ENCODE measurements at regions not wholly inside any gene's neighbourhood (a gene's known extent, or its start where the extent isn't known, plus 50 kb on each side); places are given as distances from the start of the nearest gene placed in this dataset.

GRCh38 chr11:8332891-8333290 lies 69.2 kb upstream of the LMO1 start:
- DNase-seq (ENCODE audit: extremely low read depth in 1 of 4, low spot score in 3 of 4): no peak
- Histone ChIP-seq H3K27ac (ENCODE audit: extremely low read depth, low read depth, low read length) (no peak overlapping the region), H3K27me3 (ENCODE audit: control insufficient read depth in 2 of 2, insufficient read depth in 2 of 2, low read length in 2 of 2) (peaks cover 0 to 54% of the 10 kb centered on the region in 2 experiments; a peak in 3 of 5 replicates), H2AFZ (ENCODE audit: low read depth, low read length) (no peak overlapping the region), H3K36me3 (ENCODE audit: control insufficient read depth, insufficient read depth, low read length) (no peaks in the 10 kb centered on the region), H3K79me2 (ENCODE audit: control insufficient read depth, insufficient read depth, low read length) (no peaks in the 10 kb centered on the region), H3K9me1 (ENCODE audit: control insufficient read depth, insufficient read depth, low read length) (no peaks in the 10 kb centered on the region), H3K4me1 (replicated peaks in 1 of 2; ENCODE audit: control insufficient read depth in 2 of 2, insufficient read depth in 2 of 2, low read length in 2 of 2) (peaks cover 3 to 9% of the 10 kb centered on the region in 2 experiments; a peak in 3 of 5 replicates), H4K20me1 (replicated peaks; ENCODE audit: control insufficient read depth, insufficient read depth, low read length) (peaks cover 3% of the 10 kb centered on the region; the same call in 1 of the 2 replicates), H3K9me3 (replicated peaks; ENCODE audit: control insufficient read depth, insufficient read depth, low read depth, low read length) (no peaks in the 10 kb centered on the region), H3K9ac (ENCODE audit: insufficient read depth in 1 of 2, low read depth in 2 of 2, low read length in 2 of 2) (no peak overlapping the region), H3K4me3 (no peak overlapping the region), H3K4me2 (ENCODE audit: insufficient read depth, low read length) (no peak overlapping the region)
- CTCF ChIA-PET (ENCODE audit: low intra/inter-chr PET ratio): no interaction called here
- POLR2A ChIA-PET: no interaction called here
- no peak for FAIRE-seq
- in situ Hi-C loops (cut with MboI): no loop called here
- no peak for ATAC-seq
- intact Hi-C loops (cut with micrococcal nuclease): no loop called here
- WGBS (ENCODE audit: insufficient coverage, low coverage, missing lambda C conversion rate): 1% methylated on average over 12 of the region's 12 CpGs
- BruUV-seq (replicated peaks): no TSS peak
- no peak for TF ChIP-seq NFIX (CRISPR knock-in tag; IDR thresholded peaks at IDR 0.05; ENCODE audit: low read depth)

GRCh38 chr11:8332196-8332595 lies 68.5 kb upstream of the LMO1 start:
- Histone ChIP-seq H3K79me2 (ENCODE audit: control insufficient read depth, insufficient read depth, low read length) (no peaks in the 10 kb centered on the region), H3K9me3 (replicated peaks; ENCODE audit: control insufficient read depth, insufficient read depth, low read depth, low read length) (no peaks in the 10 kb centered on the region), H4K20me1 (replicated peaks; ENCODE audit: control insufficient read depth, insufficient read depth, low read length) (peaks cover 6% of the 10 kb centered on the region; the same call in 1 of the 2 replicates), H2AFZ (ENCODE audit: low read depth, low read length) (no peak overlapping the region), H3K4me3 (no peak overlapping the region), H3K9ac (ENCODE audit: insufficient read depth in 1 of 2, low read depth in 2 of 2, low read length in 2 of 2) (no peak overlapping the region; a peak in 1 of 4 replicates), H3K9me1 (ENCODE audit: control insufficient read depth, insufficient read depth, low read length) (no peaks in the 10 kb centered on the region), H3K4me1 (replicated peaks in 1 of 2; ENCODE audit: control insufficient read depth in 2 of 2, insufficient read depth in 2 of 2, low read length in 2 of 2) (peaks cover 3 to 6% of the 10 kb centered on the region in 2 experiments; a peak in 3 of 5 replicates), H3K27ac (ENCODE audit: extremely low read depth, low read depth, low read length) (no peak overlapping the region), H3K36me3 (ENCODE audit: control insufficient read depth, insufficient read depth, low read length) (no peaks in the 10 kb centered on the region), H3K4me2 (ENCODE audit: insufficient read depth, low read length) (no peak overlapping the region), H3K27me3 (ENCODE audit: control insufficient read depth in 2 of 2, insufficient read depth in 2 of 2, low read length in 2 of 2) (peaks cover 0 to 56% of the 10 kb centered on the region in 2 experiments; a peak in 3 of 5 replicates)
- no peak for ATAC-seq
- DNase-seq (ENCODE audit: extremely low read depth in 1 of 4, low spot score in 3 of 4): no peak
- TF ChIP-seq SPI1 (IDR thresholded peaks at IDR 0.05; ENCODE audit: borderline replicate concordance, low read depth, low read length): peak; percentile 82
- no peak for TF ChIP-seq IFI16 (CRISPR knock-in tag; IDR thresholded peaks at IDR 0.05)
- no peak for TF ChIP-seq GABPB1 (CRISPR knock-in tag; IDR thresholded peaks at IDR 0.05)
- no peak for TF ChIP-seq RREB1 (CRISPR knock-in tag; IDR thresholded peaks at IDR 0.05)
- BruUV-seq (replicated peaks): no TSS peak
- CTCF ChIA-PET (ENCODE audit: low intra/inter-chr PET ratio): no interaction called here
- no peak for FAIRE-seq
- POLR2A ChIA-PET: interaction anchor here (0.5 to 0.7 kb wide), 3 partner anchors 79 to 199 kb away, joined by 3 read pairs; no protein-coding TSS in a partner anchor
- WGBS (ENCODE audit: insufficient coverage, low coverage, missing lambda C conversion rate): 3% methylated on average over 4 of the region's 4 CpGs
- intact Hi-C loops (cut with micrococcal nuclease): no loop called here
- in situ Hi-C loops (cut with MboI): no loop called here

Measured in K562 (cell line).